ENCODE measurements at regions not wholly inside any gene's neighbourhood (a gene's known extent, or its start where the extent isn't known, plus 50 kb on each side); places are given as distances from the start of the nearest gene placed in this dataset.

- Histone ChIP-seq H3K27me3 (ENCODE audit: control insufficient read depth, insufficient read depth, low read length) (no peaks in the 10 kb centered on the region), H3K4me3 (ENCODE audit: low read depth, low read length) (no peak overlapping the region), H3K36me3 (ENCODE audit: control insufficient read depth, insufficient read depth, low read length) (no peaks in the 10 kb centered on the region)
- DNase-seq (ENCODE audit: low read depth): no peak
- TF ChIP-seq CTCF (IDR thresholded peaks at IDR 0.05; ENCODE audit: insufficient read depth, low read depth, low read length): no peak
- ChIA-PET CTCF (no interaction called here), POLR2A (no interaction called here)
Measured at GRCh38 chr12:68460236-68460635, 128.1 kb upstream of the MDM1 start.

GRCh38 chr12:68461645-68462044 is 129.5 kb upstream of the MDM1 start:
- POLR2A ChIA-PET: no interaction called here
- TF ChIP-seq CTCF (IDR thresholded peaks at IDR 0.05; ENCODE audit: insufficient read depth, low read depth, low read length): no peak
- Histone ChIP-seq H3K4me3 (ENCODE audit: low read depth, low read length) (no peak overlapping the region), H3K27me3 (ENCODE audit: control insufficient read depth, insufficient read depth, low read length) (no peaks in the 10 kb centered on the region), H3K36me3 (ENCODE audit: control insufficient read depth, insufficient read depth, low read length) (no peaks in the 10 kb centered on the region)
- CTCF ChIA-PET: interaction anchor here (1.1 to 2.2 kb wide), 2 partner anchors 14 to 102 kb away, joined by 3 to 5 read pairs; no protein-coding TSS in a partner anchor
- no peak for DNase-seq (ENCODE audit: low read depth)

GRCh38 chr12:68462803-68463202 is 130.6 kb upstream of the MDM1 start:
- no peak for TF ChIP-seq CTCF (IDR thresholded peaks at IDR 0.05; ENCODE audit: insufficient read depth, low read depth, low read length)
- DNase-seq (ENCODE audit: low read depth): no peak
- H3K36me3 ChIP-seq (ENCODE audit: control insufficient read depth, insufficient read depth, low read length): no peaks in the 10 kb centered on the region
- ChIA-PET CTCF (interaction anchor here (1.1 to 2.2 kb wide), 2 partner anchors 13 to 103 kb away, joined by 3 to 5 read pairs; no protein-coding TSS in a partner anchor), POLR2A (interaction anchor here (0.6 kb wide), 1 partner anchor 84 kb away, joined by 3 read pairs; no protein-coding TSS in a partner anchor)
- no peaks in the 10 kb centered on the region for H3K27me3 ChIP-seq (ENCODE audit: control insufficient read depth, insufficient read depth, low read length)
- H3K4me3 ChIP-seq (ENCODE audit: low read depth, low read length): no peak overlapping the region

GRCh38 chr12:68465227-68465626 is 133.1 kb upstream of the MDM1 start:
- ChIA-PET POLR2A (interaction anchor here (0.7 kb wide), 1 partner anchor 13 kb away, joined by 3 read pairs; no protein-coding TSS in a partner anchor), CTCF (interaction anchor here (1.0 kb wide), 1 partner anchor 105 kb away, joined by 3 read pairs; no protein-coding TSS in a partner anchor)
- DNase-seq (ENCODE audit: low read depth): no peak
- Histone ChIP-seq H3K27me3 (ENCODE audit: control insufficient read depth, insufficient read depth, low read length) (no peaks in the 10 kb centered on the region), H3K36me3 (ENCODE audit: control insufficient read depth, insufficient read depth, low read length) (no peaks in the 10 kb centered on the region), H3K4me3 (ENCODE audit: low read depth, low read length) (no peak overlapping the region)
- TF ChIP-seq CTCF (IDR thresholded peaks at IDR 0.05; ENCODE audit: insufficient read depth, low read depth, low read length): no peak

GRCh38 chr12:68467514-68467913 is 135.4 kb upstream of the MDM1 start:
- Histone ChIP-seq H3K4me3 (ENCODE audit: low read depth, low read length) (no peak overlapping the region), H3K27me3 (ENCODE audit: control insufficient read depth, insufficient read depth, low read length) (no peaks in the 10 kb centered on the region), H3K36me3 (ENCODE audit: control insufficient read depth, insufficient read depth, low read length) (no peaks in the 10 kb centered on the region)
- no peak for DNase-seq (ENCODE audit: low read depth)
- ChIA-PET POLR2A (no interaction called here), CTCF (no interaction called here)
- TF ChIP-seq CTCF (IDR thresholded peaks at IDR 0.05; ENCODE audit: insufficient read depth, low read depth, low read length): no peak
